ENCODE measurements at regions not wholly inside any gene's neighbourhood (a gene's known extent, or its start where the extent isn't known, plus 50 kb on each side); places are given as distances from the start of the nearest gene placed in this dataset.

- H3K9me1 ChIP-seq (replicated peaks; ENCODE audit: control insufficient read depth, extremely low read depth, insufficient read depth, low read length), result no peaks in the 10 kb centered on the region
- H3K4me1 ChIP-seq (ENCODE audit: control insufficient read depth, extremely low read depth, insufficient read depth, low read length), result no peaks in the 10 kb centered on the region
- no peaks in the 10 kb centered on the region for H3K79me2 ChIP-seq (ENCODE audit: control insufficient read depth, insufficient read depth, low read length)
- BruUV-seq (replicated peaks), result no TSS peak
- intact Hi-C loops (cut with micrococcal nuclease) (no loop called here), dilution Hi-C loops (cut with MboI; ENCODE audit: extremely low pct_ligation_motif_present, low sequenced_read_pairs) (no loop called here)
- no peak overlapping the region for H3K4me3 ChIP-seq (replicated peaks in 1 of 3; ENCODE audit: insufficient read depth in 1 of 3, low read depth in 1 of 3, low read length in 3 of 3)
- no peak overlapping the region for H3K9ac ChIP-seq (replicated peaks; ENCODE audit: extremely low read depth, insufficient read depth, low read length)
- no peak overlapping the region for H3K27ac ChIP-seq (ENCODE audit: insufficient read depth, low read depth, low read length)
- no peaks in the 10 kb centered on the region for H4K20me1 ChIP-seq (replicated peaks; ENCODE audit: control insufficient read depth, extremely low read depth, insufficient read depth, low read length)
- ChIA-PET POLR2A (no interaction called here), CTCF (no interaction called here)
- FAIRE-seq (no peak), DNase-seq (ENCODE audit: low read depth, low spot score) (no peak)
- TF ChIP-seq, protein P1, sequence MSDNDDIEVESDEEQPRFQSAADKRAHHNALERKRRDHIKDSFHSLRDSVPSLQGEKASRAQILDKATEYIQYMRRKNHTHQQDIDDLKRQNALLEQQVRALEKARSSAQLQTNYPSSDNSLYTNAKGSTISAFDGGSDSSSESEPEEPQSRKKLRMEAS (IDR thresholded peaks at IDR 0.05; ENCODE audit: insufficient read depth, insufficient read length), result no peak
- TF ChIP-seq, protein P2, sequence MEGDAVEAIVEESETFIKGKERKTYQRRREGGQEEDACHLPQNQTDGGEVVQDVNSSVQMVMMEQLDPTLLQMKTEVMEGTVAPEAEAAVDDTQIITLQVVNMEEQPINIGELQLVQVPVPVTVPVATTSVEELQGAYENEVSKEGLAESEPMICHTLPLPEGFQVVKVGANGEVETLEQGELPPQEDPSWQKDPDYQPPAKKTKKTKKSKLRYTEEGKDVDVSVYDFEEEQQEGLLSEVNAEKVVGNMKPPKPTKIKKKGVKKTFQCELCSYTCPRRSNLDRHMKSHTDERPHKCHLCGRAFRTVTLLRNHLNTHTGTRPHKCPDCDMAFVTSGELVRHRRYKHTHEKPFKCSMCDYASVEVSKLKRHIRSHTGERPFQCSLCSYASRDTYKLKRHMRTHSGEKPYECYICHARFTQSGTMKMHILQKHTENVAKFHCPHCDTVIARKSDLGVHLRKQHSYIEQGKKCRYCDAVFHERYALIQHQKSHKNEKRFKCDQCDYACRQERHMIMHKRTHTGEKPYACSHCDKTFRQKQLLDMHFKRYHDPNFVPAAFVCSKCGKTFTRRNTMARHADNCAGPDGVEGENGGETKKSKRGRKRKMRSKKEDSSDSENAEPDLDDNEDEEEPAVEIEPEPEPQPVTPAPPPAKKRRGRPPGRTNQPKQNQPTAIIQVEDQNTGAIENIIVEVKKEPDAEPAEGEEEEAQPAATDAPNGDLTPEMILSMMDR (IDR thresholded peaks at IDR 0.05; ENCODE audit: extremely low read depth in 1 of 2, insufficient read depth in 1 of 2, low read depth in 1 of 2, low read length in 2 of 2), result no peak
- no peak for TF ChIP-seq JUN (IDR thresholded peaks at IDR 0.05; ENCODE audit: borderline replicate concordance, insufficient read depth, insufficient read length, low read depth)
- TF ChIP-seq FOS (IDR thresholded peaks at IDR 0.05; ENCODE audit: borderline replicate concordance, insufficient read depth, low read length), result no peak
- TF ChIP-seq GATA2 (IDR thresholded peaks at IDR 0.05; ENCODE audit: insufficient read depth, insufficient read length, low read depth, low read length), result no peak
- TF ChIP-seq POLR2A (IDR thresholded peaks at IDR 0.05; ENCODE audit: low read depth, low read length), result no peak
- no peak for TF ChIP-seq POLR2AphosphoS5 (IDR thresholded peaks at IDR 0.05; ENCODE audit: insufficient read depth, low read depth, low read length)
- no peak for TF ChIP-seq MYC (IDR thresholded peaks at IDR 0.05; ENCODE audit: low read depth, low read length)
- TF ChIP-seq EZH2 (IDR thresholded peaks at IDR 0.05; ENCODE audit: borderline replicate concordance, low read depth, low read length, severe bottlenecking), result no peak
- H3K27me3 ChIP-seq (ENCODE audit: control insufficient read depth in 2 of 2, insufficient read depth in 2 of 2, low read length in 2 of 2), result no peaks in the 10 kb centered on the region
- no peak overlapping the region for H2AFZ ChIP-seq (ENCODE audit: low read depth, low read length)
- no peaks in the 10 kb centered on the region for H3K36me3 ChIP-seq (ENCODE audit: control insufficient read depth in 2 of 2, extremely low read depth in 1 of 2, insufficient read depth in 2 of 2, low read length in 2 of 2)
- H3K9me3 ChIP-seq (replicated peaks; ENCODE audit: control insufficient read depth, insufficient read depth, low read length), result no peaks in the 10 kb centered on the region
- no peak overlapping the region for H3K4me2 ChIP-seq (ENCODE audit: insufficient read depth, low read length)
Measured at GRCh38 chr12:97385121-97385520, 77.5 kb upstream of the RMST start.
